Stimulated activated CD8-positive, alpha-beta memory T cell treated with anti-CD3 and anti-CD28 coated beads, Interleukin-12 subunit alpha, Interleukin-12 subunit beta, amount 100 ng/mL, for 1 hour (primary cell): ENCODE measurements at regions not wholly inside any gene's neighbourhood (a gene's known extent, or its start where the extent isn't known, plus 50 kb on each side); places are given as distances from the start of the nearest gene placed in this dataset.

Experiments used
- DNase-seq: peaks from one replicate; pipeline ENCODE4 v3.0.0-alpha.2; 2020; ENCODE audit warnings: low read depth

DNA sequence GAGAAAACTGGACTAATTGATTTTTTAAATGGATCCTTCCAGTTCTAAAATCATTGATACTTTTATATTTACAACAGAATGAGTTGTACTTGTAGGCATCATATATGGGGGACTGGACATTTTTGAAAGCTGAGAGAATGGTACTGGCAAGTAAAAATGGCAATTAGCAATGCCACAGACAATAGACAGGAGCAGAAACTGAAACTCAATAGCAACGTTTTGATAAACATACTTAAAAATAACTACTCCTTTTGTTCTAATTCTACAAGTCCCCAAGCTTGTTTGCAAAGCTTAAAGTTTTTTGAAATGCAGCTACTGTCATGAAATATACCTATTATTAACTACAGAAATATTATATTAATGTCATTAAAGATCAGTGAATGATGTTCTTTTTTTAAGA is 52.8 kb upstream of the FBXL7 start:
- DNase-seq, result no peak

DNA sequence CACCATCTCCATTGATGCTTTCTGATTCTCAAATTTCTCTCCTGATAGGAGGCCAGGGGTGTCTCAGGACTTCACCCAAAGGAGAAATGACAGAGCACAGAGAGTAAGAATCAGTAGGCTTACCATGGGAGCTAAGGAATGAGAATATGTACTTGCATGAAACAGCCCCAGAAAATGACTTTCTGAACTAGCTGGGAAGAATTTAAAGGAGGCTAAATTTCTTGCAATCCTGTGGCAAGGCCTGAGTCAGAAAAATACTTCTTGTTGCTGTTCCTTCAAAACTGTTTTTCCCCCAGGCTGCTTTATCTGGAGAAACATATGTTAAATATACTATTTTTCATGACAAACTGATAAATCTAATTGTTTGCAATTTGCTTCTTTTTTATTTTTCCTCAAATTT is 53.4 kb upstream of the FBXL7 start:
- no peak for DNase-seq

DNA sequence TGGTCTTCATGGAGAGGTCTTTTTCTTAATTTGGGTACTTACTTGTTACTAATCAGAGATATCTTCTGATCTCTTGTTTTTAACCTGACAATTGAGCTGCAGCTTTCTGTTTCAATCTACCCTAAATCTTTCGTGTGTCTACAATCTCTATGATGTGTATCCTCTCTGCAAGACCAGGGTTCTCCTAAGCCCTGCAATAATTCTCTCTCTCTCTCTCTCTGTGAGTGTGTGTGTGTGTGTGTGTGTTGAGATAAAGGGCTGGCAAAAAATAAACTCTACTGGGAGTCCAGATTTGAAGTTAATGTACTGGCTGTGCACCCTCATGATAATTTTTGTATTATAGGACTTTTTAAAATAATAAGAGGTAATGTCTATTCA is 57.8 kb upstream of the FBXL7 start:
- DNase-seq, result no peak

DNA sequence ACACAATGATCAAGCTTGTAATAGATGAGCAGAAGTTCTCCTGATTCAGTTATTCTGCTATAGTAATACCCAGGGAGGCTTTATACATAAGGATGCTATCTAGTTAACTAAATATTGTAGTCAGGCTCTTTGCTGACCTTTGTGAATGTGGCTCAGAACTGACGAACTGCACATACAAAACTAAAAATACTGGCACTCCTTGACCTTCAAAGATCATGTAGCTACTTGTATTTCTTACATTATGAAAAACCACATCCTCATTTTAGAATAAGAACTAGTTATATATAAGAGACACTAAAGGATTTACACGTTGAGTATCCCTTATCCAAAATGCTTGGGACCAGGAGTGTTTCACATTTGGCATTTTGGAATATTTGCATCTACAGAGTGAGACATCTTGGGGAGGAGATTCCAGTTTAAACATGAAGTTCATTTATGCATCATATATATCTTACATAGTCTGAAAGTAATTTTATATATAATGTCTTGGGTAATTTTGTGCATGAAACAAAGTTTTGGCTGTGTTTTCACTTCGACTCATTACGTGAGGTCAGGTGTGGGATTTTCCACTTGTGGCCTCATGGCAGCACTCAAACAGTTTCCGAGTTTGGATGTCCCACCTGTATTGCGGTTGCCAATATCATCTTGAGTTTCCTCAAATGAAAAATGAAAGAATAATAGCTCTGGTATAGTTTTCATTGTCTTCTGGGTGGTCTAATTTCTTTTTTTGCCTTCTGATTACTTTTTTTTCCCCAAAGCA is 58.4 kb upstream of the FBXL7 start:
- DNase-seq, result no peak

DNA sequence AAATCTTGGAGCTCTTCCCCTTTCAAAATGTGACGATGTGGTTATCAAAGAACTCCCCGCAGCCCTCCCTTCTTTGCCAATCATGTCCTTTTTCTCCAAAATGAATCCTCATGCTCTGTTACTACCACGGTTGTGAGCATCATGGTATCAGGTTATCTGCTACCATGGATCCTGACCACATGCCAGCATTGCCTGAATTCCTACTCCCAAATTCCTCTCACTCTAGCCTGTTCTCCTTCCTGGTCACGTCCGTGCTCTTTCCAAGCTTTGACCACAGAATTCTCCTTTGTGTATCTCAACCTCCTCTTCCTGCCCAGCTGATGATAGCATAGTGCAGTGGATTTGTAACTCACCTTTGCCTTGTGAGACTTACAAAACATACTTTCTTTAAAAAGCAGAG is 59.5 kb upstream of the FBXL7 start:
- DNase-seq, result no peak

DNA sequence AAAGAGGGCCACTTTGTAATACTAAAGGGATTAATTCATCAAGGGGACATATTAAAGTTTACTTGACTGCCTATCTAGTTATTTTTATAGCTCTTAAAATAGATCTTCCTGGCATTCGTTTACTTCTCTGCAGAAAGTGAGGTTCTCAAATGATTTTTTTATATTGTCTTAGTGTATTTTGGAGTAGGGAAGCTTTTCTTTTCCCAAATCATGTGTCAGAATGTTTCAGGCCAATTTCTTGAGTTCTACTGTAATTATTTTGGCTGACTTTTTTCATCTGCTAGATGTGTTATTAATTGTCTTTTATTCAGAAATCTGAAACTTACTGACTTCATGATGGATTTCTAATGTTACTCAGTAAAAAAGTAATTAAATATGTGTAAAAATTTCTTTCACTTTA is 60.2 kb upstream of the FBXL7 start:
- DNase-seq, result no peak

DNA sequence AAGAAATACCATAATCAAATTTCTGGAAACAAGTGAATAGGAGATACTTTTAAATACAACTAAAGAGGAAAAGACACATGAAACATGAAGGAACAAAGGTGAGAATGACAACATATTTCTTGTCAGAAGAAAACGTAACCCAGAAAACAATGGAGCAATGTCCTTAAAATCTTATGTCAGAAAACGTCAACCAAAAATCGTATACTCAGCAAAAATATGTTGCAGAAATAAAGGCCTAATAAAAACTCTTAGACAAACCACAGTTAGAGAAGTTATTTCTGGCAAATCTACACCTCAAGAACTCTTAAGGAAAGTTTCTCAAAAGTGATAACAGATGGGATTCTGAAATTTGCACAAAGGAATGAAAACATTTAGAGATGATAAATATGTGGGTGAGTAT is 66.3 kb upstream of the FBXL7 start:
- DNase-seq, result no peak

DNA sequence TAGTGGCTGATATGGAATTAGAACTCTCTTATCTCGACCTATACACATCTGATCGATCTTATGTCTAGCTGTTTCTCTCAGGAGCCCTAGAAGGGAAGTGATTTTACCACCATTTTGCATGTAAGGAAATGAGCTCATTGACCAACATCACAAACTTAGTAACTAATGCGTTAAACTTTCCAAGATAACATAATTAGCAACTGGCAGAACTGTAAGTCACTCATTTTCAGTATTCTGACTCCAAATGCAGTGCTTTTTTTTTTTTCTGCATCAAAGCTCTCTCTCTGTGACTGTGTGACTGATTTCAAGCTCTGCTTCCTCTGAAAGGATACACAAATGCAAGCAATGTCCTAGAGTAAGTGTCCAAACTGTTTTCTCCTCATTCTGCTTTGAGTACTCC is 68.1 kb upstream of the FBXL7 start:
- DNase-seq, result no peak

DNA sequence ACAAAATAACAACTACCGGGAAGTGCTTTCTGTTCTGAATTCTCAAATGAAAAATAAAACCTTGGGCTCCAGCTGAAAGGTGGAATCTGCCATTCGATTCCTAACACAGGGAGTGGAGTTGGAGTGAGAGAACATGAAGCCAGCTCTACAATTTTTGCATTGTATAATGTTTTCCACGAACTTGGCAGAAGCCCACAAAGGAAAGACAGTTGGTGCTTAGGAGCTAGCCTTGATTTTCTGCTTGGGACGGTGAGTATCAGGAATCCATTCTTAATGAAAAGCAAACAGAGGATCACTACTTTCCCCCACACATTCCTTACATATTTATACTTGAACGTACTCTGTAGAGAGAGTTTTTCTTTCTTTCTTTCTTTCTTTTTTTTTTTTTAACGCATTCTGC is 74.2 kb upstream of the FBXL7 start:
- DNase-seq, result no peak

DNA sequence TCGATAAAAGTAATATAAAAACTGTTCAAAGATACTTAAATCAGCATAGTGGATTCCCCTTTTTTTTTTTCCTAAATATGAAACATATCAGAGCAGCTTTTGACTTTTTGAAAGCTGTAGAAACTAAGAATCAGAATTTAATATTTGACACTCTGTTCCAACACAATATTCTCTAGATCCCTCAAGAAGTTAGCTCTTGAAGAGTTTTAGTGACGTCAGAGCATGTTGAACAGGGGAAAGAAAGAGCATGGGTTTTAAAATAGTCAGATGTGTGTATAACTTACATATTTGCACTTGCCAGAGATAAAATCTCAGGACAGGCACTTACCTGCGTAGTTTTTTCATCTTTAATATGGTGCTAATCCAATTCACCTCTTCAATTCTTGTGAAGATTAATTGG is 75.2 kb upstream of the FBXL7 start:
- DNase-seq, result no peak

DNA sequence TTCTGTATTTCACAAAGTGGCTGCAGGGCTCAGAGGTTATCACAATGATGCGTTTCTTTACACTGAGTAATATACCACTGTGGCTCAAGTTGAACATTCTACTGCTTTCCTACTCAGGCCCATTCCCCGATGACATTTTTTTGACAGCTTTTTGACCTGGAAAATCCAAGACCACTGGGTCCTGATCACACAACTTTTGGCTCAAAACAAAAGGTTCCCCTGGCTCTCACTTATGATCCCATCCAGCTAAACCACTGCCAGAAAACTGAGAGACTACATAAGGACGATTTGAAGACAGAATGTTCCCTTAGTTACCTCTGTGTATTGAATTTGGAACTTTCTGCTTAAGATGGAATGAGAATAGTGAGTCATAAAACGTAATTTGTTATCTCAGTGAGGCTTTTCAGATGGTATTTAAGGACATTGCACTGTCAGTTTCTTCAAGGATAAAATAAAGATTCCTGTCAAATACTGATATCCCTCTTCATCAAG is 78.0 kb upstream of the FBXL7 start:
- DNase-seq, result no peak

DNA sequence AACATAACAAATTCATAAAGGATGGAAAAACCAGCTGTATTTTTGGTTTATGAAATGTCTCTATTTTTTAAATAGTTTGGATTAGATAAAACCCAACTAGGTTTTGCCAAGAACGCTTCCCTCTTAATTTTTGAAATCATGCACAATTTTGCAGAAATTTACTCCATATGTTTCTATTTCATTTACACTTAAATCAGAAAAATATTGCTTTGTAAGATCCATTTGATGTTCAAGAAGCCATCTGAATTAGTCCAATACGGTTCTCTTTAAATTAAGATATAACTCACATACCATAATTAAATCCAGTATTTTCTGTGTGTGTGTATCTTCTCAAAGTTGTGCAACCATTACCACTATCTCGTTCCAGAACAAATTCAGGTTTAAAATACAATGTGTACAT is 78.6 kb upstream of the FBXL7 start:
- no peak for DNase-seq

DNA sequence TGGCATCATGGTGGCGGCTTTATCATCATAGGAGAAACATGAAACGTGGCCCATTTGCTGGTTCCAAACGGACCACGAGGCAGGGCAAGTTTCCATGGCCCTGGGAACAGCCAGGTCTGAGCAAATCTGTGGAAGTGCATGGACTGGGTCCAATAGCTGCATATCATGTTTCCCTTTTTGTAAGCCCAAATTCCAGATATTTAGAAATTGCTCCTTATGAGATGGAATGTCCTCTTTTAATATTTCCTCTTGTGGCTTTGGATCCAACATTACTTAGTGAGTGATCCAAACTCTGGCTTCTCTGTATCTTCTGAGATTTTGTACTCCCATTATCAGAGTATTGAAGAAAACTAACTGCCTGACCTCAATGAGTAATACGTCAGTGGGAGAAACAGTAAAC is 79.8 kb upstream of the FBXL7 start:
- DNase-seq, result no peak

DNA sequence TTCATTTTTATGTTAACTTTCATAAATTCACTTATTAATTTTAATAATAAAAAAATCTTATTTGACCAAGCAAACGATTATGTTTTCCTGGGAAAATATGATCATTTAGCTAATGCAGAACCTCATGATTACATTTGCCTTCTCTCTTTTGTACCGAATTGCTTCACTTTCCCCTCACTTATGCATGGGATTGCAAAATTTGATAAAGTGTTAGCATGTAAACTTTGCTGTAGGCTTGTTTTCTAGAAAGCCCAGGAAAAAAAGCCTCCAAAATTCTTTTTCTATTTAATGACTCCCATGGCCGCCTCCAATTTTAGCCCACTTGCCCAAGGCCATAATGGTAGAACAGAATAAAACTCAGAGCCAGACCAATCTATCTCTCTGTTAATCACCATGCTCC is 82.8 kb upstream of the FBXL7 start:
- DNase-seq, result no peak

DNA sequence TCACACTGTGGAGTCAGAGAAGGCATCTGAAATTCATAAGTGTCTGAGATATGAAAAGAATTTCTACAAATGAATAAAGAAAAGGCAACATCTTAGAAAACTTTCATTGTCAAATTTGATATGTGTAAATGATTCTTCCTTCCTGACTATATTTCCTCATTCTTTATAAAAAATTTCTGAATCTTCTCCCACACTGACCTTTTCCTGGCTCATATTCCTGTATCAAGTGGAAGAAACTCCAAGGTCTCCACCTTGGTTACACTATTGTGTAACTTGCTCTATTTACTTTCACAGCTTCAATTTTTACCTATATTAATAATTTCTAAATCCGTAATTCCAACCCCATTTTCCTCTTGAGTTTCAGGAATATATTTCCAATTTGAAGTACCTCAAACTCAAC is 93.5 kb upstream of the FBXL7 start:
- DNase-seq, result no peak

DNA sequence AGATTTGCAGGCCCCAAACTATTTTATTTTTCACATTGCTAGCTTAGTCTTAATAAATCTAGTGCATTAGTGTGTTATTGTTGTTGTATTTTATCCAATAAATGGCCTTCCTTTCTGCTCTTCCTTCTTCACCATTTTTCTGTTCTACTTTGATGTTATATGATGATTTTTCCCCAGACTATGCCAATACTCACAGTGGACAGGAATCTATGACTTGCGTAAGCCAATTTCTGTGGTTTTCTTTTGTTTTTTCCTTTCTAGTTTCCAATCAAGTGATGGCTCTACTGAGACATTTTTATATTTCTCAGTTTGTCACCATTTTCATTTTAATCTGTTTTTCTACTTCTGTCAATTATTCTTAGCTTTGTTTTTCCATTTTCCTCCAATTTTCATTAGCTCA is 106.8 kb upstream of the FBXL7 start:
- DNase-seq, result no peak

DNA sequence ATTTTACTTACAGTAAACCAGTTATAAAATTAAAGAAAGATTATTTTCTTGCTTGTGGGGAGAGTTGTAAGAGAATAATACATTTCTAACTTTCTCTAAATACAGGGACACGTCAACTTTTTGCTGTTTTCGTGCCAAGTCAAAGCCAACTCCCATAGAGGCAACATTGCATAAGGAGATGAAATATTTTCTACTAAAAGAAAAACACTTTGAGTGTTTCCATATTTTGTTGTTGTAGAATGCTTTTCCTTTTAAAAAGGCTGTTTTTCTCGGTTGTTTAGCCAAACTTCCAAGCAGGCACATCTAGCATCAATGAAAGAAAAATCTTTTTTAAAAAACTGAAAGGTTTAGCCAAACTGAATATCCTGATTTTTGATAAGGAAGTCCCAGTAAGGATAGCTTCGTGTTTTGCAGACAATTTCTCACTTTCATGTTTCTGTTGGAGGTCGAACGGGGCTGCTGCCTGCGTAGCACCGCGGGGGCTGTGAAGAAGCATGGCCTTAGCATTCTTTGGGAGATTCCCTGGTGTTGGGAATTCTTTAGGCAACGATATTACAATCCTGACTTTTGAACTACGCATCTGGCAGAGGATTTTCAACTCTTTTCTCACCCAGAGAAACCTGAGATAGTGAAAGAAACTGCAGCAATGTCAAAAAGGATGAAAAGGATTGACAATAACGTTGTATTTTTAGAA is 108.1 kb upstream of the FBXL7 start:
- DNase-seq, result no peak

DNA sequence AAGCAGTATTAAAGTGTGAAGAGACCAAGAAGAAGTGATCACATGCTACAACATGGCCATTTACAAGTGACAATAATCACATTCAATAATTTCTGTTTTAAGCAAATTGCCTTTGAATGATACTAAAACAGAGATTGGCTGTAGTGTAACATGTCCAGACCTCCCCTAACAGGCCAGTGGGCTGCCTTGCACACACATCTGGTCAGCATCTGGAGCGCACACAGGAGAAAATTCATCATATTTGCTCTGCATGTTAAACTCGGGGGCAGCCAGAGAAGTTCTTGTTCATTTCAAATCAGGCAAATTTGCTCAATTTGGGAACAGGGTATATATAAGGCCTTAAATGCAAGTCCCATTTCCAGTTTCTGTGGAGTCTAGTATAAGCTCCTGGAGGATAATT is 111.1 kb upstream of the FBXL7 start:
- no peak for DNase-seq

DNA sequence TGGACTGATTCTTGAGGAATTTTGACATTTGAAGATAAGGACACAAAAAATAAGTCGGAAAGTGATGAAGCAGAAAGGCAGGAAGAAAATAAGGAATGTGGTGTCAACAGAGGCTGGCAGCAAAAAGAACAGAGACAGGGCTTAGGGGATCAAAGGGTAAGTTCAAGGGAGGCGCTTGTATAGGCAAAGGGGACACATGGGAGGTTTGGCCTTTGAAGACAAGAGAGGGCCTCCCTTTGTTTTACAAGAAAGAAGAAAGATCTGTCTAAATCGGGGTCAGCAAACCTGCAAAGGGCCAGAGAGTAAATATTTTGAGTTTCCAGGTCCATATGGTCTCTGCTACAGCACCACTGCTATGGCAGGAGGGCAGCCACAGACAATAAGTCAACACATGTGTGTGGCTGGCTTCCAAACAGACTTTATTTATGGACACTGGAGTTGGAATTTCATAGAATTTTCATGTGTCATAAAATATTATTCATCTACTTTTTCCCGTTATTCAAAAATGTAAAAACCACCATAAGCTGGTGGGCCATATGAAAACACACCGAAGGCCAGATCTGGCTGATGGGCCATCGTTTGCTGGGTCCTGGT is 112.0 kb upstream of the FBXL7 start:
- DNase-seq, result no peak

DNA sequence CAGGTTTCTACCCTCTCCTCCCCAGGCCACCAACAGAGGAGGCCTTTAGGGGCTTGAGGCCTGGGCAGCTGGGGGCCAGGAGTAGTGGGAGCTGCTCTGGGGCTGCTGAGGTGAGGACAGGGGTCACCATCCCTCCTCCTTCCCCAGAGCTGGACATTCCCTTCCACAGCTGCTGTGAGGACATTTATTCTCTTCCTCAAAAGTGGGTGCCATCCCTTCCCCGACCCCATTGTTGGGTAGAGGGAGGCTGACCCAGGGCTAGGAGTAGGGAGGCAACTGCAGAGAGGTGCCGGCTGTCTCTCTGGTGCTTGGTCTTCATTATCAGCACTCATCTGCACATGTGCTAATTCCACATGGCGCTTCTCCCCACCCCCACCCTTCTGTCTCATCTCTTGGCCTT is 113.9 kb upstream of the FBXL7 start:
- DNase-seq, result no peak

DNA sequence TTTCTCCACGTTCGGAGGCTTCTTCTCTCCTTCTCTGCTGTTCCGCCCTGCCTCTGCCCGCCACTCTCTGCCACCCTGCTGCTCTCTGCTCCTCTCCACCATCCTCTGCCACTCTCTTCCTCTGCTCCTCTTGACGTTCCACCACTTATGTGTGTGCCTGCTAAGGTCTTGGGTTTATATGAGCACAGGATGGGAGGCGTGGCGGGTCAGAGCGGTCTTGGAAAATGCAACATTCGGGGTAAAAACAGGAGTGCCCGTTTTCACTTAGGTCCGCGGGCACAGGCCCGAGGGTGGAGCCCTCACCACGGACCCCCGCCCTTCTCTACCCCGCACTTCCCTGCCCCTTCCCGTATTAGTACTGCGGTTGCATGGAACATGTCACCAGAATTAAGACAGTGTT is 114.4 kb upstream of the FBXL7 start:
- no peak for DNase-seq

DNA sequence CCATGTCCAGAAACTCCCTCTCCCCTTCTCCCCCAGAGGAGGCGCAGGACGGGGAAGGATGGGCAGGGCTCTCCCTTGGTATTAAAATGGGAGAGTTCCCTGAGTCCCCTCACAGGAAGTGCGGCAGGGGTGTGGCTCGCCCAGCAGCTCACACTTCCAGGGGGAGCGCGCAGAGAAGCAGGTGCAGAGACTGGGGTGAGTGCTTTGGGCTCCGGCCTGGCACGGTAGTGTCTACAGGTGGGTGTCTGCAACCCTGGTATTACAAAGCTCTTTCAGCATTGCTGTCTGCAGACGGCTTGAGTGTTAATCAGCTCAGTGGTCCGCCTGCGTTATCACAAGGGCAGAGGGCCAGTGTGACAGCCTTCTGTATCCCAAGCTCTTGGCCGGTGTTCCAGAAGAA is 114.9 kb upstream of the FBXL7 start:
- no peak for DNase-seq

DNA sequence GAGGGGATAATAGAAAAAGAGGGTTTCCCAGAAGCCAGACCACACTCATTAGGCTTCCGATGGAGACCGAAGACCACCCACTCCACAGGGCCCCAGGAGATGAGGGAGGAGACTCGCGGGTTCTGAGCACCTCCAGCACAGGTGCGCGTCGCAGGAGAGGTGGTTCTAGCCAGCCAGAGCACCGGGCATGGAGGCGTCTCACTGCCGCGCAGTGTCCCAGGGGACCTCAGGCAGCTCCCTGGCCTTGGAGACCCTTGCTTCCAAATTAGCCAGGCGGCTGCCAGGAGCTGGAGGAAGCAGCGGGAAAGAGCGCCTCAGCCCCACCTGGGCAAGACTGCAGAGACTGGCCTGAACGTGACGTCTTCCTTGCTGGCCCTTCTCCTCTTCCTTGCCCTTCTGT is 115.4 kb upstream of the FBXL7 start:
- DNase-seq, result no peak

DNA sequence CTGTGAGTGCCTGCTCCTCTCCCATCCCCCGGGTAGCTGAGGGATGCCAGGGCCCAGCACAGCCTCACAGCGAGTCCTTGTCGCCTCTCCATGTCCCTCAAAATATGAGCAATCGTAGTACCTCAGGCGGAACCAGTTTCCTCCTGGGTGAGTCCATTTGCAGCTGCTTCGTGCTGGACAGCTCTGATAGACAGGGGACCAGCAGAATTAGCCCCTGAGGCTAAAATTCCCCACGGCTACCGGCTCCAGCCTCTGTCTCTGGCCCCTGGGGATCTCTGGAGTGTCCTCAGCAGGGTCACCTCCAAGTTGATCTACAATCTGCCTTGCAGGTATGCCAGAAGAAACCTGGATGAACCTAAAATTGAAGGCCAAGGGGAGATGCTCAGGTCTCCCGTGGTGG is 115.8 kb upstream of the FBXL7 start:
- no peak for DNase-seq
